GM10266 (cell line): ENCODE measurements at regions not wholly inside any gene's neighbourhood (a gene's known extent, or its start where the extent isn't known, plus 50 kb on each side); places are given as distances from the start of the nearest gene placed in this dataset.

Experiments used
- DNase-seq: peaks from one replicate; pipeline ENCODE4 v3.0.0; 2012; ENCODE audit errors: extremely low spot score
- CTCF ChIP-seq: IDR thresholded peaks from 2 replicates; pipeline ENCODE4 v1.5.1; 2012; ENCODE audit warnings: mild to moderate bottlenecking, low read depth; ENCODE audit not compliant: control insufficient read depth, insufficient read depth; ENCODE audit errors: missing control alignments

GRCh38 chr5:3386637-3387036 is 209.0 kb upstream of the IRX1 start:
- DNase-seq = no peak
- TF ChIP-seq CTCF = no peak

GRCh38 chr5:3385991-3386519 is 209.6 kb upstream of the IRX1 start:
- no peak for DNase-seq
- no peak for TF ChIP-seq CTCF

GRCh38 chr5:3384531-3384930 is 211.1 kb upstream of the IRX1 start:
- DNase-seq = no peak
- TF ChIP-seq CTCF = no peak

GRCh38 chr5:3382782-3383181 is 212.8 kb upstream of the IRX1 start:
- no peak for TF ChIP-seq CTCF
- no peak for DNase-seq

- no peak for DNase-seq
- TF ChIP-seq CTCF = no peak
These were observed 213.5 kb upstream of the IRX1 start for GRCh38 chr5:3382151-3382550.

GRCh38 chr5:3381206-3381825 is 214.3 kb upstream of the IRX1 start:
- no peak for DNase-seq
- TF ChIP-seq CTCF = no peak

- DNase-seq = no peak
- no peak for TF ChIP-seq CTCF
These were observed 214.9 kb upstream of the IRX1 start for GRCh38 chr5:3380689-3381088.
